GM19328 (cell line): ENCODE measurements at regions not wholly inside any gene's neighbourhood (a gene's known extent, or its start where the extent isn't known, plus 50 kb on each side); places are given as distances from the start of the nearest gene placed in this dataset.

Experiments
- ATAC-seq: cut with Tn5 transposase; IDR thresholded peaks from one replicate; pipeline ENCODE4 v1.9.1; 2021; ENCODE audit warnings: mild to moderate bottlenecking, moderate library complexity; ENCODE audit not compliant: unreplicated experiment

- ATAC-seq, result no peak
Observed at GRCh38 chr9:116002624-116003023, 151.0 kb upstream of the PAPPA start.

GRCh38 chr9:116003397-116003796 lies 150.2 kb upstream of the PAPPA start:
- no peak for ATAC-seq

GRCh38 chr9:116005205-116005604 lies 148.4 kb upstream of the PAPPA start:
- no peak for ATAC-seq

GRCh38 chr9:116007824-116008223 lies 145.8 kb upstream of the PAPPA start:
- ATAC-seq, result no peak

- no peak for ATAC-seq
Observed at GRCh38 chr9:116008278-116008677, 145.3 kb upstream of the PAPPA start.

GRCh38 chr9:116009420-116009819 lies 144.2 kb upstream of the PAPPA start:
- no peak for ATAC-seq

- ATAC-seq, result no peak
Observed at GRCh38 chr9:116015855-116016254, 137.7 kb upstream of the PAPPA start.

GRCh38 chr9:116020146-116020545 lies 133.4 kb upstream of the PAPPA start:
- ATAC-seq, result no peak

GRCh38 chr9:116020801-116021200 lies 132.8 kb upstream of the PAPPA start:
- ATAC-seq, result no peak

- no peak for ATAC-seq
Observed at GRCh38 chr9:116027096-116027495, 126.5 kb upstream of the PAPPA start.

- no peak for ATAC-seq
Observed at GRCh38 chr9:116027511-116027910, 126.1 kb upstream of the PAPPA start.

- ATAC-seq, result no peak
Observed at GRCh38 chr9:116027951-116028350, 125.6 kb upstream of the PAPPA start.

- no peak for ATAC-seq
Observed at GRCh38 chr9:116030517-116030916, 123.1 kb upstream of the PAPPA start.

- no peak for ATAC-seq
Observed at GRCh38 chr9:116032683-116033440, 120.7 kb upstream of the PAPPA start.

- ATAC-seq, result no peak
Observed at GRCh38 chr9:116039312-116039711, 114.3 kb upstream of the PAPPA start.

- ATAC-seq, result no peak
Observed at GRCh38 chr9:116039893-116040292, 113.7 kb upstream of the PAPPA start.

GRCh38 chr9:116042321-116042720 lies 111.3 kb upstream of the PAPPA start:
- no peak for ATAC-seq

- no peak for ATAC-seq
Observed at GRCh38 chr9:116045083-116045482, 108.5 kb upstream of the PAPPA start.

GRCh38 chr9:116048081-116048480 lies 105.5 kb upstream of the PAPPA start:
- no peak for ATAC-seq

GRCh38 chr9:116049456-116049855 lies 104.1 kb upstream of the PAPPA start:
- no peak for ATAC-seq

- no peak for ATAC-seq
Observed at GRCh38 chr9:116051528-116051927, 102.1 kb upstream of the PAPPA start.

- ATAC-seq, result no peak
Observed at GRCh38 chr9:116055536-116055935, 98.1 kb upstream of the PAPPA start.

GRCh38 chr9:116057371-116057770 lies 96.2 kb upstream of the PAPPA start:
- no peak for ATAC-seq
